ENCODE measurements at regions not wholly inside any gene's neighbourhood (a gene's known extent, or its start where the extent isn't known, plus 50 kb on each side); places are given as distances from the start of the nearest gene placed in this dataset.

GRCh38 chr11:28797536-28797935 lies 689.3 kb downstream of the METTL15 start:
- H3K79me2 ChIP-seq (ENCODE audit: control insufficient read depth, low read length): no peaks in the 10 kb centered on the region
- no peaks in the 10 kb centered on the region for H3K4me1 ChIP-seq (ENCODE audit: control insufficient read depth, low read length)
- no peaks in the 10 kb centered on the region for H3K36me3 ChIP-seq (ENCODE audit: control insufficient read depth, low read length)
- H4K20me1 ChIP-seq (ENCODE audit: control insufficient read depth, insufficient read depth, low read depth, low read length): no peaks in the 10 kb centered on the region
- H3K4me3 ChIP-seq (ENCODE audit: low read length): no peak overlapping the region
- no peaks in the 10 kb centered on the region for H3F3A ChIP-seq (ENCODE audit: control insufficient read depth, insufficient read depth)
- no peak overlapping the region for H3K27ac ChIP-seq (ENCODE audit: low read depth, low read length)
- H3K27me3 ChIP-seq (ENCODE audit: control insufficient read depth, low read length): no peaks in the 10 kb centered on the region
- H3K9me2 ChIP-seq (replicated peaks; ENCODE audit: control insufficient read depth, low read length): no peaks in the 10 kb centered on the region
- H3K4me2 ChIP-seq (ENCODE audit: low read length): no peak overlapping the region
- TF ChIP-seq CTCF (IDR thresholded peaks at IDR 0.05; ENCODE audit: low read depth, low read length, poor library complexity, severe bottlenecking) (no peak), EZH2phosphoT487 (IDR thresholded peaks at IDR 0.05; ENCODE audit: borderline replicate concordance, low read length) (no peak)
- peaks cover 5% of the 10 kb centered on the region; the same call in 1 of the 2 replicates for H3K9me3 ChIP-seq (ENCODE audit: control insufficient read depth, insufficient read depth, low read length)

- no peaks in the 10 kb centered on the region for H3K9me2 ChIP-seq (replicated peaks; ENCODE audit: control insufficient read depth, low read length)
- H3K4me3 ChIP-seq (ENCODE audit: low read length): no peak overlapping the region
- H3K27ac ChIP-seq (ENCODE audit: low read depth, low read length): no peak overlapping the region
- no peaks in the 10 kb centered on the region for H3F3A ChIP-seq (ENCODE audit: control insufficient read depth, insufficient read depth)
- H3K4me2 ChIP-seq (ENCODE audit: low read length): no peak overlapping the region
- peaks cover 5% of the 10 kb centered on the region; the same call in 1 of the 2 replicates for H3K9me3 ChIP-seq (ENCODE audit: control insufficient read depth, insufficient read depth, low read length)
- no peaks in the 10 kb centered on the region for H3K79me2 ChIP-seq (ENCODE audit: control insufficient read depth, low read length)
- H3K4me1 ChIP-seq (ENCODE audit: control insufficient read depth, low read length): no peaks in the 10 kb centered on the region
- TF ChIP-seq CTCF (IDR thresholded peaks at IDR 0.05; ENCODE audit: low read depth, low read length, poor library complexity, severe bottlenecking) (no peak), EZH2phosphoT487 (IDR thresholded peaks at IDR 0.05; ENCODE audit: borderline replicate concordance, low read length) (no peak)
- no peaks in the 10 kb centered on the region for H3K27me3 ChIP-seq (ENCODE audit: control insufficient read depth, low read length)
- no peaks in the 10 kb centered on the region for H3K36me3 ChIP-seq (ENCODE audit: control insufficient read depth, low read length)
- H4K20me1 ChIP-seq (ENCODE audit: control insufficient read depth, insufficient read depth, low read depth, low read length): no peaks in the 10 kb centered on the region
Observed at GRCh38 chr11:28794405-28794804, 686.2 kb downstream of the METTL15 start.

GRCh38 chr11:28793282-28793738 lies 685.1 kb downstream of the METTL15 start:
- peaks cover 5% of the 10 kb centered on the region; the same call in 1 of the 2 replicates for H3K9me3 ChIP-seq (ENCODE audit: control insufficient read depth, insufficient read depth, low read length)
- no peaks in the 10 kb centered on the region for H3K9me2 ChIP-seq (replicated peaks; ENCODE audit: control insufficient read depth, low read length)
- no peaks in the 10 kb centered on the region for H3K36me3 ChIP-seq (ENCODE audit: control insufficient read depth, low read length)
- H3K4me2 ChIP-seq (ENCODE audit: low read length): no peak overlapping the region
- no peaks in the 10 kb centered on the region for H3K27me3 ChIP-seq (ENCODE audit: control insufficient read depth, low read length)
- no peaks in the 10 kb centered on the region for H3K79me2 ChIP-seq (ENCODE audit: control insufficient read depth, low read length)
- H4K20me1 ChIP-seq (ENCODE audit: control insufficient read depth, insufficient read depth, low read depth, low read length): no peaks in the 10 kb centered on the region
- no peak overlapping the region for H3K27ac ChIP-seq (ENCODE audit: low read depth, low read length)
- H3F3A ChIP-seq (ENCODE audit: control insufficient read depth, insufficient read depth): no peaks in the 10 kb centered on the region
- TF ChIP-seq CTCF (IDR thresholded peaks at IDR 0.05; ENCODE audit: low read depth, low read length, poor library complexity, severe bottlenecking): no peak
- no peak for TF ChIP-seq EZH2phosphoT487 (IDR thresholded peaks at IDR 0.05; ENCODE audit: borderline replicate concordance, low read length)
- no peaks in the 10 kb centered on the region for H3K4me1 ChIP-seq (ENCODE audit: control insufficient read depth, low read length)
- H3K4me3 ChIP-seq (ENCODE audit: low read length): no peak overlapping the region

All from DOHH2 (cell line).